ENCODE measurements at regions not wholly inside any gene's neighbourhood (a gene's known extent, or its start where the extent isn't known, plus 50 kb on each side); places are given as distances from the start of the nearest gene placed in this dataset.

- TF ChIP-seq GLIS3 (CRISPR knock-in tag; IDR thresholded peaks at IDR 0.05), result no peak
- TF ChIP-seq BACH2 (CRISPR knock-in tag; IDR thresholded peaks at IDR 0.05; ENCODE audit: borderline replicate concordance), result no peak
- TF ChIP-seq ZFP3 (CRISPR knock-in tag; IDR thresholded peaks at IDR 0.05), result no peak
- TF ChIP-seq CSRNP3 (CRISPR knock-in tag; IDR thresholded peaks at IDR 0.05), result no peak
- TF ChIP-seq ISL1 (CRISPR knock-in tag; IDR thresholded peaks at IDR 0.05), result no peak
Observed at GRCh38 chr2:228532233-228532632, 350.7 kb upstream of the SPHKAP start.

Measured in SK-N-SH treated with all-trans-retinoic acid at 6 μM for 48 hours (cell line).